SKM-1 treated with dmso at 0.1 percent for 144 hours (cell line): ENCODE measurements at regions not wholly inside any gene's neighbourhood (a gene's known extent, or its start where the extent isn't known, plus 50 kb on each side); places are given as distances from the start of the nearest gene placed in this dataset.
"Not testable (repeated sequence)": the region's sequence is repeated elsewhere in the genome, so short reads cannot be mapped to it uniquely, and the experiment has no call there.

Experiments used
- DNase-seq: peaks from one replicate; lab custom pipeline; 2025; ENCODE audit not compliant: unreplicated experiment; lab: John Stamatoyannopoulos, UW

GRCh38 chr7:81007051-81007450 is 88.2 kb upstream of the SEMA3C start:
- DNase-seq: no peak

GRCh38 chr7:81005254-81005653 is 86.4 kb upstream of the SEMA3C start:
- no peak for DNase-seq

GRCh38 chr7:81004098-81004497 is 85.2 kb upstream of the SEMA3C start:
- DNase-seq: no peak

- DNase-seq: no peak
These were observed 84.5 kb upstream of the SEMA3C start for GRCh38 chr7:81003326-81003725.

- DNase-seq: no peak
These were observed 83.6 kb upstream of the SEMA3C start for GRCh38 chr7:81002421-81002820.

- DNase-seq: no peak
These were observed 80.9 kb upstream of the SEMA3C start for GRCh38 chr7:80999771-81000170.

GRCh38 chr7:80999100-80999499 is 80.2 kb upstream of the SEMA3C start:
- no peak for DNase-seq

- DNase-seq: no peak
These were observed 79.0 kb upstream of the SEMA3C start for GRCh38 chr7:80997841-80998240.

GRCh38 chr7:80996236-80996635 is 77.4 kb upstream of the SEMA3C start:
- DNase-seq: not testable (repeated sequence)

- no peak for DNase-seq
These were observed 72.8 kb upstream of the SEMA3C start for GRCh38 chr7:80991654-80992053.

- DNase-seq: no peak
These were observed 65.8 kb upstream of the SEMA3C start for GRCh38 chr7:80984619-80985018.

GRCh38 chr7:80981405-80981804 is 62.6 kb upstream of the SEMA3C start:
- no peak for DNase-seq

GRCh38 chr7:80977751-80978150 is 58.9 kb upstream of the SEMA3C start:
- DNase-seq: no peak

- no peak for DNase-seq
These were observed 55.8 kb upstream of the SEMA3C start for GRCh38 chr7:80974396-80975358.

GRCh38 chr7:80971225-80971624 is 52.4 kb upstream of the SEMA3C start:
- DNase-seq: no peak
